T-helper 2 cell (primary cell): ENCODE measurements at regions not wholly inside any gene's neighbourhood (a gene's known extent, or its start where the extent isn't known, plus 50 kb on each side); places are given as distances from the start of the nearest gene placed in this dataset.

Experiments used
- DNase-seq, 5 experiments: peaks; one replicate each; pipeline versions ENCODE4 v3.0.0 to v3.0.0-alpha.2; 2012 to 2022

DNA sequence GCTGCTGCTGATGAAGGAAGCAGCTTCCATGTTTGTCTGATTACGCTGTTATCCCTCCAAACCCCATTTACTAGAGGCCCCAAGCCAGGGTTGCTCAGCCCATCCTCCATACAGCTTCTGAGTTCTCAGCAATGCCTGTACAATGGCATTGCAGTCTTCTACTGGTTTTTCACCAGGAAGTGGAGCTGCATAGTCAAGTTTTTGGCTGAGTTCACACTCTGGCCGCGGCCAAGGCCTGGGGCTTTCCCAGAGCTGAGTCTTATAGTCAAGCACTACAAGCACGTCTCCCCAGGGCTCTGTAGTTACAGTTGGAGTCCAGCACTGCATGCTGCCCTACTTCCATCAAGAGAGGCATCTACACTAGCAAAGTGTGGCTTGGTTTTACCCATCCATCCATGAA, 182.5 kb downstream of the POU4F1 start:
- DNase-seq: no peak

DNA sequence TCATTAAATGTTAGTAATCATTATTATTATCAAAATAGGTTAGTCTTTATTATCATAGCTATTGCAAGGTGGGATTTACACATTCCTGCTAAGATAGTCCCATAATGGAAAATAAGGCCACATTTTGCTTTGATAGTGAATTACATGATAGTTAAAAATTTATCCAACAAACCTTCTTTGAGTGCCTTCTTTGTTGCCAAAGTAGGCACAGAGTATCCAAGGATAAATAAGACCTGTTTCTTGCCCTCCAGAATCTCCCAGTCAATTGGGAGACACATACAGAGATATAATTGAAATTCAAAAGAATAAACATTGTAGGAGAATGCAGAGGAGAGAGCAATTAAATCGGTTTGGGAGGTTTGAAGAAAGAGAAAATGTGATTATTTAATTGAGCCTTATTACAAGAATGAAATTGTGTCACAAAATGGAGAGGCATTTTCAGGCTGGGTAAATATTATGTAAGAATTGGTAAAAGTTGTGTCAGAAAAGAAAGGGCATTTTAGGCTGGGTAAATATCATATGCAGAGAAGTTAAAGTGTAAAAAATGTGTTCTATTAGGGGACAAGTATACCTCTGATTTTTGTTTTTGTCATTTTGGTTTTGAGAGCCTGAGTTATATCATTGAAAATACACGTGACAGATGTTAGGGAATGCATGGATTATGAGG, 189.3 kb downstream of the POU4F1 start:
- no peak for DNase-seq

DNA sequence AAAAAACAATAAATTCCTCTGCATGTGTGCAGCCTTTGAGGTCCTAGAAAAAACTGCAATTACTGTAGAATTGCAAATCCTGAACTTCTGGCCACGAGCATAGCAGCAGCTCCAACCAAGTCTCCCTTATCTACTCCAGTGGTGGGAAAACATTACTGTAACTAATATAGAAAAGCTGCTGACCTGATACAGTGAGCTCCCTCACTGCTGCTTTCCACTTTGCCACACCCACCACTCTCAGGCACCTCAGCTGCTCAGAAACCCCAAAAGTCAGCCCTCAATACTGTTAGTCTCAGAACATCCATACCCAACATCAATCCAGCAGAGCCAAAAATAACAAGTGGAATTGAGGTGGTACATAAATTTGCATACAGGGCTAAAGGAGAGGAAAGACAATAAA, 192.5 kb downstream of the POU4F1 start:
- DNase-seq: no peak

DNA sequence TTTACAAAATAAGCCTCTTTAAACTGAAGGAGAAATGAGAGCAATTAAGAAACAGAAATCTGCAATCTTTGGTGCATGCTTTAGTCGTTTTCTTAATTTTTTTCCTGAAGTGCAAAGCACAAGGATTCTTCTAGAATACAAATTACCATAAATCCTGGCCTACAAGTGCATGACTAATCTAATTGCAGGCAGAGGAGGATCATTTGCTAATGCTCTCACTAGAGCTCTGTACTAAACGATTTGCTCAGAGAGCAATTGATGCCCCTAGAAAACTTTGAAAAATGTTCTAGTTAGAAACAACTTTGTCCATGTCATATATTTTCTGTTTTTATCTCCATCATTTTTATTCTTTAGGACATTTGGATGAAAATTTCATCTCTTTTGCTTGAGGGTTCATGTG, 193.2 kb downstream of the POU4F1 start:
- no peak for DNase-seq

DNA sequence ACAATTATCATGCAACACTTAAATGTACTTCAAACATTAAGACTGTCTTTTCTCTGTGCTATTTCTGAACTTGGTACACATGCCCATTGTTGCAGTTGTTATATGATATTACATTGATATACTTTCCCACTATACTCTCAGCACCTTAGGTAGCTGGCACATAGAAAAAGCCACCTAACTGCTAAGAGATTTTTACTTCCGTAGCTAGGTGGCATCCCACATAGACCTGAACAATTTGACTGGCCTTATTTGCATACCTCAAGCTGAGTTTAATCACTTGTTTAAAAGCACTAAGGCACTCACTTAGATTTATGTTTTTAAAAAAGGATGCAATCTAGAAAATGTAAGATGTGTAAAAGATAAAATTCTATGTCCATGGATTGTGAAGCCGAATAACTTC, 194.2 kb downstream of the POU4F1 start:
- no peak for DNase-seq

DNA sequence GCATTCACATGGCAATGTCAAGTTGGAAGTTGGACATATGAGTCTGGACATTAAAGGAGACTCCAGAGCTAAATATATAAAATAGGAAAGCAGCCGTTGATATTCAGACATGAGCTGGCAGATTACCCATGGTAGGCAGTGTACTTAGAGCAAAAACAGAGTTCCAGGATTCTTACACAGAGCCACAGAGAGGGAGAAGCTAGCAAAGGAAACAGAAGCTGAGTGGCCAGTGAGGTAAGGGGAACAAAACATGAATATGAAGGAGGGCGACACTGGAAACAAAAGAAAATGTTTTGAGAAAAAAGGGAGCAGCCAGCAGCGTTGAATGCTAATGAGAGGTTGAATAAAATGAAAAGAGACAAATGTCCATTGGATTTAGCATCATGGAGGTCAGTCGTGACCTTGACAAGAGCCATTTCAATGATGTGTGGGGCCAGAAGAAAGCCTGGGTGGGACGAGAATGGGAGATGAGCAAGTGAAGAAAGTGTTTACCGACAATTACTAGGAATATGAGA, 198.4 kb downstream of the POU4F1 start:
- no peak for DNase-seq

DNA sequence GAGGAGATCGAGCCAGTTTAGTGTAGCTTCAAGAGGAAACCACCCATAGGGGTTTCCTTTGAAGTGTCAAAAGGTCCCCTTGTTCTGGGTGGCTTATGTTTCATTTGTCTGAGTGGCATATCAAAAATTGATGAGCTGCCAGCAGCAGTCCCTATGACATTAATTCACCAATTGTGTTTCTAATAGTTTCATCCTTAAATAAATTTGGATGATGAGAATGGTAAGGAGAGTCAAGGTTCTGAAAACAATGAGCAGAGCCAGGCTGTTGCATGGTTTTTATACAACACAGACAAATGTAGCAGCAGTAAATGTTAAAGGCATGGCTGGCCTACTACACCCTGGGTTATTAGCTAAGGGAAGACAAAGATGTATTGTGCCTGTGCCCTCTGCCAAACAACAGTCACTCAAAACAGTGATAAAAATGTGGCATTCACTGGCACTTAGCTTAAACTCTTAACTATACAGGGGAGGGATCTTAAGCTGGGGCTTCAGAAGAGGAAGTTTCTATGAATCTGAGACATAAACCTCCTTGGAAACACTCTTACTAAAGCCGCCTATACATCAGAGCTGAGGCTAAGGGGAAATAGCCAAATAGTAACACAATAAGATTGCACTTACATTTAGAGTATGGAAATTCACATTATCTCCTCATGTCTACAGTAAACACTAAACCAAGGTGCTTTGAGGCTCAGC, 200.5 kb downstream of the POU4F1 start:
- DNase-seq: no peak

DNA sequence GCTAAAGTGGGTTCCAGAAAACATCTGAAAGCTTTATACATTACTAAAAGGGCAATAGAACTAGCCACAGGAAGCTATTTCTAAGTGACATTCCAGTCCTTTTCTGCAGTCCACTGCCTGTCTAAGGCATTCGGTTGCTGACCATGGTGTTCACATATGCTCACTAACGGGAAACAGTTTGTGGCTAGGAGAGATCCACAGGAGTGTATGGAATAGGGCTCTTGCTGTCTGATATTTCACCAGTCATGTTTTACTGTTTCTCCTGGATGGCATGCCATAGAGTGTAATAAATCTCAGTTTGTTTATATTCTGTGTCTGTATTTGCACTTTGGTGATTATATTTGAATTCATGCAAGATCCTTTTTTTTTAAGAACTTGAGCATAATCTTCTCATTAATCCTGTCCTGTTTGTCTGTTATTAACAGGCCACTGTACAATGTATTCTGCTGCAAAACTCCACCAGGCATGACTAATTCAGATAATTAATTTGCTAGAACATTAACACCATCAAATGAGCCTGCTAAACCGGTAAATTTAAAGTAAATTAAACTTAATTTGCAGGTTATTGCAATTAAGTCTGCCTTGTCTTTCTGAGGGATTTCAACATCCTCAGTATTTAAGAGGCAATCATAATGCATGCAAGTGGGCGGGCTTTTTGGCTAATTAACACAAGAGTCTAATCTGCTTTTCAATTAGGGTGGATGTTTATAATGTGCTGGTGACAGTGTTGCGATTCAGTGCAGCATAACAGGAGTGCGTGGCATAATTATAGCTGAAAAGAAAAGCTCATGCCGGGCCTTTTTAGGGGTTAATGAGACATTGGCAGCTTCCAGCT, 201.3 kb downstream of the POU4F1 start:
- DNase-seq: no peak

DNA sequence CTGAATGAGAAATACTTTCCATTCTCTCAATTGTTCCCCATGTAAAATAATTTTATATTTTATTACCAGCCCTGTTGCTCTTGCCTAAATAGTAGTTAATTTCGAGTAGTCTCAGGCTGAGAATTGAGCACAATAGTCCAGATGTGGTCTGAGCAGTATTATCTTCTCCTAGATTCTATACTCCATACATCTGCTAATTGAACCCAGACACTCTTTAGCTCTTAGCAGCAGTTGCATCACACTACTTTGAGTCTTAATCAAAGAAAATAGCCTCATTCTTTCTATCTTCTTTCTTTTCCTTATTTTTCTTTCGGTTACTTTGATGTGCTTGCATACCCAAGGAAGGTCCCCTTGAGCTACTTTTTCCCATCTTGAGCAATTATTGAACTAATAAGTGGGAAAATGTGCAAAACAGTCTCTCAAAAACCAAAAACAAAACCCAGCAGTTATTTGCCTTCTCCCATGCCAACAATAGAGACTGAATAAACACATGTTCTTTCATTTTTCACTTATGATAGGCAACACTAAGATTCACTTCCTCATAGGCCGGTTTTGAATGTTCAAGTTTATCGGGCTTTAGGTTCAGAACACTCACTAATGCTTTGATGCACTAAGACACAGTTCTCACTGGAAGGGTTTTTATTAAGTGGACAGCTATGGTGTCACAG, 204.5 kb downstream of the POU4F1 start:
- DNase-seq: no peak

DNA sequence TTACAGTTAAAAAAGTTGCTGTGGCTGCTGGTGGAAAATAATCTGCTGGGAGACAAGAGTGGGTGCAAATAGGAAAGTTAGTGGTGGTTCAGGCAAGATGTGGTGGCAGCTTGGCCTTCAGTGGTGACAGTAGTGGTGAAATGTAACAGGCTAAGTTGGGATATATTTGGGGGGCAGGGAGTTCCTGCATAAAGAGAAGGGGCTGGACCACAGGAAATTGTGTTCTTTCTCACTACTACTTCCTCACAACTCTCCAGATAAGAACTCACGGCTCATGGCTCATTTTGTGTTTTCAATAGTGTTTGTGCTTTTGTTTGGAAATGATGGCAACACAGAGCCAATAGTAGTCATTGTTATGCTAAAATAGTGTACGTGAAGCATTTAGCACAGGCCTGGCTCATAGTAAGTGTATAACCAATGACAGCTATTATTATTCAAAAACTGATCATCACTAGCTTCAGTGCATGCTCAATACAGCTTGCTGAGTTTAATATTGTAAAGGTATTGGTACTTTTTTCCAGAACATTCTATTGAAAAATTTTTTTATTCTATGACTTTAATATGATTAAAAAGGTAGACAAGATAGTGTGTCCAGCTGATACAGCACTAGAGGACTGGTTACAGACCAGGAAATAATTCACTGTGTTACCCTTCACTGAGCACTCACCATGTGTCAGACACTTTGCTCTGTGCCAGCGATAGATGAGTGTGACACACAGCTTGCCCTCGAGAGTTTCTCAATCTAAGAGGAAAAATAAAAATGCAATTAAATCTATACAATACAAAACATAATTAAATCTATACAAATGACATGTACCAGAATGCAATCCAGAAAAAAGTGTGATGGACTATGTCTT, 209.8 kb downstream of the POU4F1 start:
- DNase-seq: no peak

DNA sequence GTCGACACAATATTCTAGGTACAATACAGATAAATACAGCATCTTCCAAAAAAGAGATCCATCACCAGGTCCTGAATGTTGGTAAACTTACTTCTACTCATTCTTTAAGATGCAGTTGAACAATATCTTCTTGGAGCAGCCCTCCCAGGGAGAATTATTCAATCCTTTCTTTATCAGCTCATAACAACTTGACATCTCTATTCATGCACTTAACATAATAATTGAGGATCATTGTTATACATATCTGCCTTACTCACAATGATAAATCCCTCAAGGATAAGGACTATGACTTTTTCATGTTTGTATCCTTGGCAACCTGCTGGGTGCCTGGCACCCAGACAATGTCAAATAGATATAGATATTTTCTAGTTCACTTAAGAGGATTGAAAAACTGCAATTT, 219.5 kb downstream of the POU4F1 start:
- no peak for DNase-seq

DNA sequence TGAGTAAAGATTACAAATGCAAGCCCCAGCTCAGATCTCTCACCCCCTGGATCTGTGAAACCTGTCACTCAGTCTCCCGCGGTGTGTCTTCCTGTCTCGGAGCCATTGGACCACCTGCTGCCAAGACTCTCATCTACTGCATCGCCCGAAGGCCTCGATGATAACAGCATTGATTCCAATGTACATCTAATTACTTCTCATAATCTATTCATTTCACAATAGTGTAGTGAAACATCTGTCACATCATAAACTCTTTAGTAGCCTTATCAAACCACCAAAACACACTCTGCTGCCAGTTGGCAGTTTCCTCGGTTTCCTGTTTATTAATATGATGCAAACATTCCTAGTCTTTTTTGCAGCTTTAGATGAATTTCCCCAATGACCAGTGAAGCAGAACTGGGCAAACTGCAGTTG, 220.3 kb downstream of the POU4F1 start:
- no peak for DNase-seq

DNA sequence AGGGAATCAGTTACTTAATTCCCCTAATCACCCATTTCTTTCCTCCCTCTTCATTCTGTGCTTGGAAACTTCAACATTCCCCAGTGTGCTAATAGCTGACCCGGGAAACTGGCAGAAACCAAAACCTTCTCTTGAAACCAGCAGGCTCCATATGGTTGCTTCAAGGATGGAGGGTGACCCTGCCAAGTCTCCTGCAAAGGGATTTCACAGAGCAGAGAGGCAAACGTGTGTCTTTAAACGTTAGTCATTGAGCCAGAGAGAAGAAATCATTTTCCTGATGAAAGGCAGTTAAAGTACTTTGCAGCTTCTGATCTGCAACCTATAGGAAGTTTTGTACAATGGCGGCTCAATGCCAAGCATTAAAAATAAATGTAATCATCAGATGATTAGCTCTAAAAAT, 220.9 kb downstream of the POU4F1 start:
- no peak for DNase-seq

DNA sequence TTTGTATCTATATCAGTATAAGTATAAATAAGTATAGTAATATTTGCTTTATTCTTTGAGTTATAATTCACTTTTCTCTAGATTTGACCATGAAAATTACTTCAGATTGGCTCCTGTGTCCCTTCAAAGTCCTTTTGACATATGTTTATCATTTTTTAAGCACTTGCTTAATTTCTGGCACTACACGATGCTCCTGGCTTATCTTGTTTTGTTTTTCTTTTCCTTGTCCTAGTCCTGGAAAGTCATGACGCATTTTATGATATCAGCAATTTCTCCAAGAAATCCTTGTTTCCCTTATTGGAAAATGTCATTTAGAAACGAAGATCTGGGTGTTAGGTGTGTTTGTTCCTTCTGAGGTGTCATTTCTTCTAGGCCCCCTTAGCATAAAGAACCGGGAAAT, 226.5 kb downstream of the POU4F1 start:
- DNase-seq: no peak

DNA sequence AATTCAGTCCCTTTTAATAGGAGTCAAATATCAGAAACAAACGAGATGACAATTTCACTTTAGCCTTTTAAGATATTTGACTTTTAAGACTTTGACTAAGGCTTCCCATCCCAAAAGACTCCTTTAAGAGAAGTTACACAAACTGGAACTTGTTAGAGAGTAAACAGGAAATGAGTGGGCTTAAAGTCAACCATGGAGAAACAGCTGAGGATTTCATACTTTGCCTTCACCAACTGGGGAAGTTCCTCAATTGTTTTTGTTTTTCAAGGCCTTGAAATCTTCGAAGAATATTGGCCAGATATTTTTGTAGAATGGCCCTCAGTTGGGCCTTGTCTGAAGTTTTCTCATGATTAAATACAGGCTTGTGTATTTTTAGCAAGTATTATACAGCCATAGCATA, 227.3 kb downstream of the POU4F1 start:
- no peak for DNase-seq

DNA sequence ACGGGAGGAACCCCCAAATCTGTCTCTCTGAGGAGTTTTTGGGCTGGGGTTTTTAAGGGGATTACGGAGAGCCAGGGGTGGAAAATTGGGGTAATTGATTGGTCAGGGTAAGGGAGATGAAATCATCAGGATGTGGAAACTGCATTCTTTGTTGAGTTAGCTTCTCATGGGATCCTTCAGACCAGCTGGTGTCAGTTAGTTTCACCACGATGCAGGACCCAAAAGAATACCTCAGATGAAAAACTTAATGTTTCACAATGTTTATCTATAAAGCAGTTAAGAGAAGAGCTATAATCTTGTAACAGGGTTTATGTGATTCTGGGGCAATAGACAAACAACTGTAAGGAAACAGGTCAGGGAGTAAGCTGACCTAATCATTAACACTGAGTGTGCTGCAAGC, 230.8 kb downstream of the POU4F1 start:
- DNase-seq: no peak

DNA sequence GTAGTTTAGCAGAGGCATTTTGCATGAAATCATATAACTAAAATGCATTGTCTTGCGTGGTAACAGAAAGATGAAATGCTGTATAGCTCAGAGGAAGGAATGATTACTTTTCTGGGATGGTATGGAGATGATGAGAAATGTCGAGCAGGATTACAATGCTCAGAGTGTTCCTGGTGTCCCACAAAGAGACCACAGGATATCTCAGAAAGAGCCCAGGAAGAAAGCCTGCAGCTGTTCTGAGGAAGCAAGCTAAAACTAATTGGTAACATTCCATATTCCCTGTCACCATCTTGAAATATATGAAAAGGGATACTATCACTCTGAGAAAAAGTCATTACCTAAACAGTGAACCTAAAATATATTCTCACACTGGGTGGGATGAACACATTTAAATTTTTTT, 233.1 kb downstream of the POU4F1 start:
- DNase-seq: no peak

DNA sequence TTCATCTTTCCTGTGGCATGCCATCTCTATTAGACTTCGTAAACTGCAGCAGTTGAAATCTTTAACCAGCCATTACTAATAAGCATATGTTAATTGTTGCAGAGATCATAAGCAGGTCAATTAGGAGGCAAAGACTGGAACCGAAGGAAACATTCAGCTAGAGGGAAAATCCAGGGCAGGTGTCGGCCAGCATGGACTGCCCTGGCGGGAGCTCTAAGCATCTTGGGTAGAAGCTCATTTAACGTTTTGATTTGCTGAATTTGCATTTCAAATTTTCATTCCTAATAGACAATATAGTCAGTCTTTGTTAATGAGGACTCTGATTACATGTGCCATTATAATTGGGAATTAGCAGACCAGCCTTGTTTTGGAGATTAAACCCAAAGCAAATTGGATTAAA, 238.6 kb downstream of the POU4F1 start:
- no peak for DNase-seq

DNA sequence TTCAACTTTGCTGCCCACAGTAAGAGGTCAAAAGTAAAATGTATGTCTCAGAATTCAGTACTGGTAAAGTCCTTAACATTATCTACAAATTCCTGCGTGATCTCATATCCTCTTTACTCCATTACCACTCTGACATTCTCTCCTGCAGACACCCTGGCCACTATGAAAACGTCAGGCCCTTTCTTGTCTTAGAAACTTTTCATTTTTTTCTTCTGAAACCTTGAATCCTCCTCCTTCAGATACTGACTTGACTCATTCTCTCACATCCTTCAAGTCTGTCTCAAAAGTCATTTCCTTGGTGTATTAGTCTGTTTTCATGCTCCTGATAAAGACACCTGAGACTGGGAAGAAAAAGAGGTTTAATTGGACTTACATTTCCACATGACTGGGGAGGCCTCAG, 262.3 kb downstream of the POU4F1 start:
- no peak for DNase-seq

DNA sequence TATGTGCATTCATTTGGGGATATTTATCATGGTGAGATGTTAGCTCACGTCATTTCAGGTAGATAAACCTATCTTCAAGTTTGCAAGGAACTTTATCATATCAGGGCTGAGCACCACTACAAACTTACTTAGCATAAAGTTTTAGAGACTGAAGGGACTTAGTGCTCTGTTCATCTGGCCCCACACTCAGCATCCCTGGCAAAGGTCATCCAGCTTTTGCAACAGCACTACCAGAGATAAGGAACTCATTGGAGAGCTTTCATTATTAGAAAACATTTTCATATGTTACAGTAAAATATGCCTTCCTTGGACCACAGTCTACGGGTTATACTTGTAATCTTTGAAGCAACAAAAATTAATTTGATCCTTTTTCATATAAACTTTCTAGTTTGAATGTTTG, 263.4 kb downstream of the POU4F1 start:
- no peak for DNase-seq

DNA sequence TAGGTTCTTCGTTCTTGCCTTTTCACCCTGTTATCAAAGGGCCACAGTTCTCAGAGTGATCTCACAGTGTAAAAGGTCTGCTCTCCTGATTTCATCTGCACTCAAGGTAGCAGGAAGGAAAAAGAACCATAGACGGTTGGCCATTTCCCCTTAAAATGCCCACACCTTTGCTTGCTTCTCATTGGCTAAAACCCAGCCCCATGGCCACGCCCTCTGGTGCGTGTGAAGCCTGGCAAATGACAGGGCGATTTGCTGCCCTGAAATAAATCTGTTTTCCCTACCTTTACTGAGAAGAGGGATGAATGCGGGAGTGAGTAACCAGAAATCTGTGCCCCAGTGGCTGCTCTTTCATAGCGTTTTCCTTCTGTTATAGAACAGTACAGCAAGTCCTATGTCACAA, 269.3 kb downstream of the POU4F1 start:
- DNase-seq: no peak

DNA sequence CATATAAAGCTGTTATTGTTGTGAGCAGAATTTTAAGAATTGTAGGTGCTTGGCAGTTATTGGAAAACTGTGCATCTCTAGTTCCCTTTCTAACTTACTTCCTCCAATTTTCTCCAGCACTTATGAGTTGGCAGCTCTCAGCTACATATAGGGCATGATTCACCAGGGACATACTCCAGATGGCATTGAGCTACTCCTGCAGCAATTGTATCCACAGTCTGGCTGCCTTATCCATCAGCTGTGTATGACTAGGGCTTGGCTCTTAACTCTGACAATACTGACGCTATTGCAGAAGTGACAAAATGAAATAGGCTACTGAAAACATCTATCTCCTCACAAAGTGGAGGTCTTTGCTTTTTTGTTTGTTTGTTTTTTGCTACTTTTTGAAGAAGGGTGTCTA, 276.7 kb downstream of the POU4F1 start:
- no peak for DNase-seq
